ENCODE measurements at regions not wholly inside any gene's neighbourhood (a gene's known extent, or its start where the extent isn't known, plus 50 kb on each side); places are given as distances from the start of the nearest gene placed in this dataset.

DNA sequence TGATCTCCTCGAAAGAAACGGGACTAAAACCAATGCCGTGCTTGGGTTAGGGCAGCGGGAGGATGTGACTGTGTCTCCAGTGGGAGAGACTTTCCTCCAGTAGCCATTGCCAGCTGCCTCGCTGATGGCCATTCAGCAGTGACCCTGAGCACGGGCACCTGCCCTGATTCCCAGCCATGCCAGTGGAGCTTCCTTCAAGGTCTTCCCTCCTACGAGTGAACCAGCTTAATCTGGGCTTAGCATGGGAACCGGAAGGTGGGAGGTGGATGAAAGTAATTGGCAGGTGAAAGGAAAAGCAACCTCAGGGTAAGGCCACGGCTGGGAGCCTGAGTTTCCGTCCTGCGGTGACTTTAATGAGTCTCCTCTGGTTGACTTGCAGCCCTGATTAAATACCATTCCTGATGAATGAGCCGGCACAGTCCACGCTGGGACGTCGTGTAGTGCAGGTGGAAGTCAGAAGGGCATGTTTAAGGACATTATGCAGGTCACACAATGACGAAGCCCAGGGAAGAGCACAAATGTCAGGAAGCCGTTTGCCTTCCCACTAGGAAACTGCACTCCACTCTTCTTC is 813.5 kb downstream of the QKI start:
- H3K79me2 ChIP-seq: no peaks in the 10 kb centered on the region
- 83% methylated on average over 17 of the region's 17 CpGs for WGBS (ENCODE audit: low lambda C conversion rate, missing lambda C conversion rate)

DNA sequence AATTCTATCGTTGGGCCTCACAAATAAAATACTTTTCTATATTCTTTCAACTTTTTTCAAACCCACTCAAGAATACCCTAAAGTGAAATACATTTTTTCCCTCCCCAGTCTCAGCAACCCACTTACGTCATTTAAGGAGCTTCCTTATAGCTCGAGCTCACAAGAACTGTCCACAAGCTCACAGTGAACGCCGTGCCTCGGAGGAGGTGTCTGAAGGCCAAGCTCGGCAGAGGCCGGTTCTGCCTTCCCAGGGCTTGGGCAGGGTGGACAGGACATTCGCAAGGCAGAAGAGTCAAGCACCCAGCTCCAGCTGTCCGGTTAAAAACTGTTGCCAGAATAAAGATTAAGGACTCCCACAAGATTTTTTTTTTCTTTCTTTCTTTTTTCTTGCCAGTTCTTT is 802.3 kb downstream of the QKI start:
- H3K4me1 ChIP-seq (ENCODE audit: insufficient read depth): no peaks in the 10 kb centered on the region
- H3K27me3 ChIP-seq: no peaks in the 10 kb centered on the region
- DNase-seq (ENCODE audit: low spot score): no peak
- no peak for TF ChIP-seq EZH2phosphoT487 (IDR thresholded peaks at IDR 0.05; ENCODE audit: low read depth, severe bottlenecking, unreplicated experiment)
- TF ChIP-seq EZH2 (IDR thresholded peaks at IDR 0.05; ENCODE audit: borderline replicate concordance): no peak
- TF ChIP-seq, protein P1, sequence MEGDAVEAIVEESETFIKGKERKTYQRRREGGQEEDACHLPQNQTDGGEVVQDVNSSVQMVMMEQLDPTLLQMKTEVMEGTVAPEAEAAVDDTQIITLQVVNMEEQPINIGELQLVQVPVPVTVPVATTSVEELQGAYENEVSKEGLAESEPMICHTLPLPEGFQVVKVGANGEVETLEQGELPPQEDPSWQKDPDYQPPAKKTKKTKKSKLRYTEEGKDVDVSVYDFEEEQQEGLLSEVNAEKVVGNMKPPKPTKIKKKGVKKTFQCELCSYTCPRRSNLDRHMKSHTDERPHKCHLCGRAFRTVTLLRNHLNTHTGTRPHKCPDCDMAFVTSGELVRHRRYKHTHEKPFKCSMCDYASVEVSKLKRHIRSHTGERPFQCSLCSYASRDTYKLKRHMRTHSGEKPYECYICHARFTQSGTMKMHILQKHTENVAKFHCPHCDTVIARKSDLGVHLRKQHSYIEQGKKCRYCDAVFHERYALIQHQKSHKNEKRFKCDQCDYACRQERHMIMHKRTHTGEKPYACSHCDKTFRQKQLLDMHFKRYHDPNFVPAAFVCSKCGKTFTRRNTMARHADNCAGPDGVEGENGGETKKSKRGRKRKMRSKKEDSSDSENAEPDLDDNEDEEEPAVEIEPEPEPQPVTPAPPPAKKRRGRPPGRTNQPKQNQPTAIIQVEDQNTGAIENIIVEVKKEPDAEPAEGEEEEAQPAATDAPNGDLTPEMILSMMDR (IDR thresholded peaks at IDR 0.05; ENCODE audit: poor library complexity): no peak
- 91% methylated on average over 10 of the region's 10 CpGs for WGBS (ENCODE audit: low lambda C conversion rate, missing lambda C conversion rate)
- no peaks in the 10 kb centered on the region for H3K36me3 ChIP-seq (replicated peaks; ENCODE audit: insufficient read depth, low read depth)
- no peak overlapping the region for H2AFZ ChIP-seq
- no peaks in the 10 kb centered on the region for H3K79me2 ChIP-seq
- H3K4me2 ChIP-seq: no peak overlapping the region
- no peak overlapping the region for H3K4me3 ChIP-seq
- H3K27ac ChIP-seq: no peak overlapping the region
- no peaks in the 10 kb centered on the region for H4K20me1 ChIP-seq (ENCODE audit: insufficient read depth, poor library complexity, severe bottlenecking)
- no peaks in the 10 kb centered on the region for H3K9me3 ChIP-seq (ENCODE audit: low read depth)
- H3K9me2 ChIP-seq (replicated peaks; ENCODE audit: insufficient read depth): no peaks in the 10 kb centered on the region

More for the DNA sequence above, 813.5 kb downstream of the QKI start:
- H3K4me1 ChIP-seq (ENCODE audit: insufficient read depth): no peaks in the 10 kb centered on the region
- H4K20me1 ChIP-seq (ENCODE audit: insufficient read depth, poor library complexity, severe bottlenecking): no peaks in the 10 kb centered on the region
- H3K9me2 ChIP-seq (replicated peaks; ENCODE audit: insufficient read depth): no peaks in the 10 kb centered on the region
- no peaks in the 10 kb centered on the region for H3K27me3 ChIP-seq
- H3K4me3 ChIP-seq: no peak overlapping the region
- TF ChIP-seq, protein P1 (IDR thresholded peaks at IDR 0.05; ENCODE audit: poor library complexity): no peak
- TF ChIP-seq EZH2 (IDR thresholded peaks at IDR 0.05; ENCODE audit: borderline replicate concordance) (no peak), EZH2phosphoT487 (IDR thresholded peaks at IDR 0.05; ENCODE audit: low read depth, severe bottlenecking, unreplicated experiment) (no peak)
- H2AFZ ChIP-seq: no peak overlapping the region
- DNase-seq (ENCODE audit: low spot score): no peak
- no peaks in the 10 kb centered on the region for H3K36me3 ChIP-seq (replicated peaks; ENCODE audit: insufficient read depth, low read depth)
- H3K9me3 ChIP-seq (ENCODE audit: low read depth): no peaks in the 10 kb centered on the region
- H3K4me2 ChIP-seq: no peak overlapping the region
- H3K27ac ChIP-seq: no peak overlapping the region

DNA sequence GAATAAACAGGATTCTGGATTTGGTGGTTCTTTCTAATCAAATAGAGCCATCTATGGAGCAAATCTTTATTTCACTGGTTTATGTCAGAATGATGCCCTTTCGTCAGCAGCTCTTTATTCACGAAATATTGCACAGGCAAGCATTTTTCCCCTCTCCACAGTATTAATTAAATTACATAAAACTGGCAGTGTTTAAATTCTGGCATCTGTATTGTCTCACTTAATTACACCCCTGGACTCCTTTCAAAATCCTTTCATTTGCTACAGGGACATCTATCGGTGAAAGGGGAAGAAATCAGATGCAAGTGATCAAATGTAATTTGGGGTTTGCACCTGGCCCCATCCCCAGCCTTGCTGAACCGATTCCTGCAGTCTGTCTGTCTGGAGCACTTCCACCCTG is 801.9 kb downstream of the QKI start:
- no peaks in the 10 kb centered on the region for H3K9me2 ChIP-seq (replicated peaks; ENCODE audit: insufficient read depth)
- WGBS (ENCODE audit: low lambda C conversion rate, missing lambda C conversion rate): 76% methylated on average over 4 of the region's 4 CpGs
- H3K27me3 ChIP-seq: no peaks in the 10 kb centered on the region
- no peak overlapping the region for H3K27ac ChIP-seq
- no peaks in the 10 kb centered on the region for H3K36me3 ChIP-seq (replicated peaks; ENCODE audit: insufficient read depth, low read depth)
- H4K20me1 ChIP-seq (ENCODE audit: insufficient read depth, poor library complexity, severe bottlenecking): no peaks in the 10 kb centered on the region
- H3K4me1 ChIP-seq (ENCODE audit: insufficient read depth): no peaks in the 10 kb centered on the region
- no peak overlapping the region for H3K4me2 ChIP-seq
- no peaks in the 10 kb centered on the region for H3K79me2 ChIP-seq
- no peak for DNase-seq (ENCODE audit: low spot score)
- no peak overlapping the region for H3K4me3 ChIP-seq
- no peak overlapping the region for H2AFZ ChIP-seq
- H3K9me3 ChIP-seq (ENCODE audit: low read depth): no peaks in the 10 kb centered on the region
- no peak for TF ChIP-seq EZH2 (IDR thresholded peaks at IDR 0.05; ENCODE audit: borderline replicate concordance)
- TF ChIP-seq, protein P1 (IDR thresholded peaks at IDR 0.05; ENCODE audit: poor library complexity): no peak
- TF ChIP-seq EZH2phosphoT487 (IDR thresholded peaks at IDR 0.05; ENCODE audit: low read depth, severe bottlenecking, unreplicated experiment): no peak
